HL-60/S4 treated with phorbol 12-myristate 13-acetate at 8.2 ng/mL for 4 days and 3 days (cell line): ENCODE measurements at regions not wholly inside any gene's neighbourhood (a gene's known extent, or its start where the extent isn't known, plus 50 kb on each side); places are given as distances from the start of the nearest gene placed in this dataset.

Experiments
- in situ Hi-C: fragments of 300-500 bp; cut with MboI; formaldehyde crosslinking; loops from 2 replicates; pipeline ENCODE4 v1.15.0; 2022; ENCODE audit warnings: low sequenced_read_pairs

- in situ Hi-C loops = no loop called here
Observed at GRCh38 chr9:119429302-119429701, 60.1 kb upstream of the BRINP1 start.

GRCh38 chr9:119420231-119420630 lies 51.0 kb upstream of the BRINP1 start:
- in situ Hi-C loops = no loop called here
